Activated T-helper 2 cell treated with anti-CD3 and anti-CD28 coated beads, Interferon-gamma antibody, Interleukin-2, Interleukin-4, amounts not matched to agents 10 μg/mL and 5 μg/mL and 100 μg/mL, durations not matched to agents 14 hours and 24 hours and 36 hours (primary cell): ENCODE measurements at regions not wholly inside any gene's neighbourhood (a gene's known extent, or its start where the extent isn't known, plus 50 kb on each side); places are given as distances from the start of the nearest gene placed in this dataset.

Experiments
- DNase-seq: peaks from one replicate; pipeline ENCODE4 v3.0.0; 2021; ENCODE audit warnings: low spot score
- H3K27ac Mint-ChIP-seq: one replicate; pipeline ENCODE4 v1.8.0; 2021; ENCODE audit warnings: mixed read lengths
- H3K27me3 Mint-ChIP-seq: one replicate; pipeline ENCODE4 v1.8.0; 2021; ENCODE audit warnings: low read depth, mixed read lengths
- H3K36me3 Mint-ChIP-seq: one replicate; pipeline ENCODE4 v1.8.0; 2021; ENCODE audit warnings: low read depth, mixed read lengths
- H3K4me1 Mint-ChIP-seq: one replicate; pipeline ENCODE4 v1.8.0; 2021; ENCODE audit warnings: low read depth, mixed read lengths
- H3K4me3 Mint-ChIP-seq: one replicate; pipeline ENCODE4 v1.8.0; 2021; ENCODE audit warnings: low read depth, mild to moderate bottlenecking, moderate library complexity, mixed read lengths
- H3K9me3 Mint-ChIP-seq: one replicate; pipeline ENCODE4 v1.8.0; 2021; ENCODE audit warnings: mixed read lengths
- intact Hi-C: fragments of 100-400 bp; cut with micrococcal nuclease; formaldehyde crosslinking; loops from one replicate; pipeline ENCODE4 v1.15.1; 2023

GRCh38 chr1:87632232-87632631, 303.6 kb downstream of the LMO4 start:
- DNase-seq, result no peak
- Mint-ChIP-seq H3K27ac (no peak overlapping the region), H3K4me1 (no peaks in the 10 kb centered on the region), H3K36me3 (no peaks in the 10 kb centered on the region), H3K4me3 (no peak overlapping the region), H3K27me3 (no peaks in the 10 kb centered on the region), H3K9me3 (peaks cover 6% of the 10 kb centered on the region)
- intact Hi-C loops, result no loop called here

DNA sequence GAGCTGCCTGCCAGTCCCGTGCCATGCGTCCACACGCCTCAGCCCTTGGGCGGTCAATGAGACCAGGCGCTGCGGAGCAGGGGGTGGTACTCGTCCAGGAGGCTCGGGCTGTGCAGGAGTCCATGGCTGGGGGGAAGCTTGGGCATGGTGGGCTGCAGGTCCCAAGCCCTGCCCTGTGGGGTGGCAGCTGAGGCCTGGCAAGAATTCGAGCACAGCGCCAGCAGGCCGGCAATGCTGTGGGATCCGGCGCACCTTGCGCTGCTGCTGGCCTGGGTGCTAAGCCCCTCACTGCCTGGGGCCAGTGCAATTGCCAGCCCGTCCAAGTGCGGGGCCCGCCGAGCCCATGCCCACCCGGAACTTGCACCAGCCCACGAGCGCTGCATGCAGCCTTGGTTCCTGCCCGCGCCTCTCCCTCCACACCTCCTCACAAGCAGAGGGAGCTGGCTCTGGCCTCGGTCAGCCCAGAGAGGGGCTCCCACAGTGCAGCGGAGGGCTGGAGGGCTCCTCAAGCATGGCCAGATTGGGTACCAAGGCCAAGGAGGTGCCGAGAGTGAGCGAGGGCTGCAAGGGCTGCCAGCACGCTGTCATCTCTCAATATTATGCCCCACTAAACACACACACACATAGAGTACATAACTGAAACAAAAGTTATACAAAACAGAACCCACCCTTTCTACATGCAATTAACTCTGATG, 307.7 kb downstream of the LMO4 start:
- Mint-ChIP-seq H3K9me3 (peaks cover 6% of the 10 kb centered on the region), H3K36me3 (no peaks in the 10 kb centered on the region), H3K27ac (no peak overlapping the region), H3K4me1 (no peaks in the 10 kb centered on the region), H3K27me3 (no peaks in the 10 kb centered on the region), H3K4me3 (no peak overlapping the region)
- intact Hi-C loops, result no loop called here
- no peak for DNase-seq

DNA sequence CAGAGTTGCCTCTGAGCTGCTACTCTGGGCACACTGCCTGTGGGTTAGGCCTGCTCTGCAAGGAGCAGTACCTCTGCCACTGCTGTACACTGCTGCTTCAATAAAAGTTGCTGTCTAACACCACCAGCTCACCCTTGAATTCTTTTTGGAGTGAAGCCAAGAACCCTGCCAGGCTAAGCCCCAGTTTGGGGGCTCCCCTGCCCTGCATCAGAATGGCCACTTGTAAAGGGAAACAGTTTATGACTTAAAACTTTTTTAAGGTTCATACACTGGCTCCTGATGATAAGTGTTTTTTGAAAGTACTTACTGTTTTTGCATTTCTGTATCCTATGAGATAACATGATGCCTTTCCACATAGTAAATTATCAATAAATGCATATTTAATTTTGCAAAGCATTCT, 310.0 kb downstream of the LMO4 start:
- intact Hi-C loops, result no loop called here

GRCh38 chr1:87641996-87642395, 313.3 kb downstream of the LMO4 start:
- no peaks in the 10 kb centered on the region for H3K4me1 Mint-ChIP-seq
- H3K36me3 Mint-ChIP-seq, result no peaks in the 10 kb centered on the region
- H3K27me3 Mint-ChIP-seq, result no peaks in the 10 kb centered on the region
- no peaks in the 10 kb centered on the region for H3K9me3 Mint-ChIP-seq
- no peak overlapping the region for H3K4me3 Mint-ChIP-seq
- no peak overlapping the region for H3K27ac Mint-ChIP-seq
- no peak for DNase-seq
- intact Hi-C loops, result no loop called here

More for the DNA sequence above, 310.0 kb downstream of the LMO4 start:
- Mint-ChIP-seq H3K9me3 (peaks cover 5% of the 10 kb centered on the region), H3K4me3 (no peak overlapping the region), H3K4me1 (no peaks in the 10 kb centered on the region), H3K36me3 (no peaks in the 10 kb centered on the region), H3K27me3 (no peaks in the 10 kb centered on the region), H3K27ac (no peak overlapping the region)
- DNase-seq, result no peak

- Mint-ChIP-seq H3K27me3 (no peaks in the 10 kb centered on the region), H3K4me3 (no peak overlapping the region), H3K36me3 (no peaks in the 10 kb centered on the region), H3K9me3 (no peaks in the 10 kb centered on the region), H3K4me1 (no peaks in the 10 kb centered on the region), H3K27ac (no peak overlapping the region)
- DNase-seq, result no peak
- intact Hi-C loops, result no loop called here
These were observed 314.0 kb downstream of the LMO4 start for GRCh38 chr1:87642581-87643221.

DNA sequence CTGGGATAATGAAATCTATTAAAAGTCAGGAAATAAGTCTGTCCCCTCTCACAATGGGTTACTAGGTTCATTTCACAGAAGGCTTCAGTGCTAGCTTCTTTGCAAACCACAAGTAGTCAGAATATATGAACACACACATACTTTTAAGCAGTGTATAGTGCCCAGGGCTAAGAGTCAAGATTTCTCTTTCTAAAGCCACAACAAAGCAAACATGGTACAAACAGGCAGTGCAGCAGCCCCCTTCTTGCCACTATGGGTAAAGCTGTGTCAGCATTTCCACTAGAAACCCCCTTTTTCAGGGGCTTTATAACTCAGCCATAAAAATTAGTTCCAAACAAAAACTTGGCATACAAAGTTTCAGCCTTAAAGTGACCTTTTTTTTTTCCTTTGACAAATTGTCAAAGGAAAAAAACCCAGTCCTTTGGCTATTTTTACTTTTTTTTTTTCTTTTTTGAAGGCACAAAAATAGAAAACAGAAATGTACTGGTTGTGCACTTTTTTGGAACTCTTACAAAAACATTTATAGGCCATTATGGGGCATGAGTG, 315.4 kb downstream of the LMO4 start:
- no peak overlapping the region for H3K27ac Mint-ChIP-seq
- no peak overlapping the region for H3K4me3 Mint-ChIP-seq
- H3K9me3 Mint-ChIP-seq, result no peaks in the 10 kb centered on the region

DNA sequence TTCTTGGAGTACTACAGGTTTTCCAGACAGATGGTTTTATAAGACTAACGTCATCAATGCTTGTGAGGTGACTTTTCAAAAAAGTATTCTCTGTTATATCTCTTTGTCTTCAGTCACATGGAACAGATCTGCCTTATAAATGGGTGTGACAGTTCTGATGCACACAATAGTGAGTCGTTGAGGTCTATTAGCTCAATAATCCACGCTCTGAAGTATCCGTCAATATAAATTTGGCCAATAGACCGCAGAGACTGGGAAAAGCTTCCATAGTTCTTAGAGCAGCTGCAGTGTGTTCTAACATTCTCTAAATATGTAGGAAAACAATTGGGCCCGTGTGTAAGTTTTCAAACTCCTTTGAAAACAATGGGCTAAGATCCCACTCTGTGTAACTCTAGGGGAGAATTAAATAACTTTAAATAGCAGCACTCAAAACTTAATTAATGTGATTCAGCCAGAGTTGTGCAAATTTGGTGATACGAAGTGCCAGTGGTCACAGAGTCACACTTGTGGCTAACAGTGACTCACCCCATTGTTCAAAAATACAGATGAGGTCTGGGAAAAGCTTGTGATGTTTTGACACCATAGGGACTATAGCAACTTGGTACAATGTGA, 316.0 kb downstream of the LMO4 start:
- Mint-ChIP-seq H3K36me3 (no peaks in the 10 kb centered on the region), H3K27ac (no peak overlapping the region), H3K4me3 (no peak overlapping the region), H3K9me3 (no peaks in the 10 kb centered on the region), H3K27me3 (no peaks in the 10 kb centered on the region), H3K4me1 (no peaks in the 10 kb centered on the region)
- DNase-seq, result no peak
- intact Hi-C loops, result no loop called here

More for the DNA sequence above, 315.4 kb downstream of the LMO4 start:
- intact Hi-C loops, result no loop called here
- H3K4me1 Mint-ChIP-seq, result no peaks in the 10 kb centered on the region
- H3K27me3 Mint-ChIP-seq, result no peaks in the 10 kb centered on the region
- no peaks in the 10 kb centered on the region for H3K36me3 Mint-ChIP-seq
- DNase-seq, result no peak

DNA sequence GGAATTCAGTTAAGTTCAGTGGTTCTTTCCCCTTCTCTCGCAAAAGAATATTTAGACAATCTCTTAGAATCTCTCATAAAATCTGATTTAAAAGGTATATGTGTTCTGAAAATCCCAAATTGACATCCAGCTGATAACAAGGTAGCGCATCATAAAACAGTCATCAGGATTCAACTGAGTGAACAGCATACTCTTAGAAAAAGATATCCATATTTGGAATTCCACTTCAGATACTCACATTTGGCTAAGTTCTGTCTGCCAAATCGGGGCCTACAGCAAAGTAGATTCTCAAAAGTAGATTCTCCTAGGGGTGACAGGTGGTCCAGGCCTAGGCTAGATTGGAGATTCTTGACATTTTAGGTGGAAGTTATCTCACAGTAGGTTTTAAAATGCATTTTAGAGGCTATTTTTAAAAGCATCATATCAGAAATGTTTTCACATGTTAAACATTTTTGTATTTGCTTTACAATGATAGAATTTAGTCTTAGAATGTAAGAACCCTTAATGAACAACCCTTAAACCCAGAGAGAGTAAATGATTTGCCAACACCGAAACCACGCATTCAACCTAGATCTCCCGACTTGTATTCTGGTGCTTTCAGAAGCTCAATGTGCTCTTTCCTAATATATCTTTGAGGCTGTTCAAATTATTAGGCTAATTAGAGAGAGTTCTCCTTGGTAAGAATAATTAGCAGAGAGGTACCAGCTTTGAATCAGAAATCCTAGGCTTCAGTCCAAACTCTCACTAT, 318.9 kb downstream of the LMO4 start:
- Mint-ChIP-seq H3K4me3 (no peak overlapping the region), H3K9me3 (no peaks in the 10 kb centered on the region), H3K27ac (no peak overlapping the region), H3K27me3 (no peaks in the 10 kb centered on the region), H3K4me1 (no peaks in the 10 kb centered on the region), H3K36me3 (no peaks in the 10 kb centered on the region)
- intact Hi-C loops, result no loop called here
- no peak for DNase-seq

DNA sequence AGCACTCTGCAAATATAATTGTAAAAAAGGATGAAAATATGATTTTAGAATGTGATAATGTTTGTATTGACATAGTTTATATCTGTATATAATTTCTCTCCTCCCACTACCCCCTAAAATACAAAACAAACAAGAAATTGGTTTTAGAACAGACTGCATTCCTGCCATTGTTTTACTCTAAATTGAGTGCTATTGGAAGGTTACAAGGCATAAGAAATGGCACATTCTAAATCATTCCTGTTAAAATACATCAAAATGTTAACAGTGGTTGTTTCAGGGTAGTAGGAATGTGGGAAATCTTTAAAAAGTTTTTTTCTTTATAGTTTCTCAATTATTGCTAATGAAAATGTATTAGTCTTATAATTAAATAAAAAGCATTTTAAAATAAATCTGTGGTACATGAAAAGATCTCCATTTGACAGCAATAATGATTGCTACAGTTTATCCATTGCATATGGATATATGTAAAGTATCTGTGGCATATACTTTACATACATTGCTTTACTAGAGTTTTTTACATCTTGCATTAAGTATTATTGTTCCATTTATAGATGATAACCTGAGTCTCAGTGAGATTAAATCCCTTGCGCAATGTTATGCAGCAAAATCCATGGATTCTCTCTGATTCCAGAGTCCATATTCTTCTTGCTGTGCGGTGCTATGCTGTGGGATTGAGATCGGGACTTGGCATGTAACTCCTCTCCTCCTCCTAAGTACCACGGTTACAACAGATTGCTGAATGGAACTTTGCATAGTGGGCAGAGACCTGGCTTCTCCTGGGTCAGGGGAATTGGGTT, 319.8 kb downstream of the LMO4 start:
- no peak for DNase-seq
- Mint-ChIP-seq H3K9me3 (no peaks in the 10 kb centered on the region), H3K27ac (no peak overlapping the region), H3K36me3 (no peaks in the 10 kb centered on the region), H3K4me1 (no peaks in the 10 kb centered on the region), H3K27me3 (no peaks in the 10 kb centered on the region), H3K4me3 (no peak overlapping the region)
- intact Hi-C loops, result no loop called here

GRCh38 chr1:87650306-87650705, 321.6 kb downstream of the LMO4 start:
- H3K4me3 Mint-ChIP-seq, result no peak overlapping the region
- H3K27me3 Mint-ChIP-seq, result no peaks in the 10 kb centered on the region

DNA sequence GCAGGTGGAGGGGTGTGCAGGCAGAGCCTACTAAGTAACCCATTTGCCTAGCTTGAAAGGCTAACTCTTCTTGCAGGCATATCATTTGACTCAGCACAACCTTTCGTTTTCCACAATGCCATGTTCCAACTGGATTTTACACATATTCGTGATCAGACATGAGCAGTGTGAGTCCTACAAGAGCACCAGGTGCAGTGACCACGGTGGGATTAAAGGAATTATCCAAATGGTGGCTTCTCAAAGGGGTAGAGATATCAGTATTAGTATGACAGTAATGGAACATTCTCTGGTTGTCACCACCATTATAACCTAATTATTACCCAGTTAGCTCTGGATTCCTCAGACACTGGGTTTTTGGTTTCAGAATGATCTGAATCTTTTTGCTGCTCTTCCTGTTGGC, 323.5 kb downstream of the LMO4 start:
- H3K4me3 Mint-ChIP-seq, result no peak overlapping the region
- no peak overlapping the region for H3K27ac Mint-ChIP-seq
- intact Hi-C loops, result no loop called here
- H3K27me3 Mint-ChIP-seq, result no peaks in the 10 kb centered on the region
- no peak for DNase-seq
- no peaks in the 10 kb centered on the region for H3K9me3 Mint-ChIP-seq
- H3K36me3 Mint-ChIP-seq, result no peaks in the 10 kb centered on the region
- H3K4me1 Mint-ChIP-seq, result no peaks in the 10 kb centered on the region

More at GRCh38 chr1:87650306-87650705, 321.6 kb downstream of the LMO4 start:
- no peak overlapping the region for H3K27ac Mint-ChIP-seq
- H3K4me1 Mint-ChIP-seq, result no peaks in the 10 kb centered on the region
- intact Hi-C loops, result no loop called here
- no peaks in the 10 kb centered on the region for H3K36me3 Mint-ChIP-seq
- DNase-seq, result no peak
- H3K9me3 Mint-ChIP-seq, result no peaks in the 10 kb centered on the region

GRCh38 chr1:87665151-87665550, 336.5 kb downstream of the LMO4 start:
- Mint-ChIP-seq H3K4me1 (no peaks in the 10 kb centered on the region), H3K4me3 (no peak overlapping the region), H3K36me3 (no peaks in the 10 kb centered on the region), H3K9me3 (peaks cover 3% of the 10 kb centered on the region), H3K27me3 (no peaks in the 10 kb centered on the region), H3K27ac (no peak overlapping the region)
- intact Hi-C loops, result no loop called here
- DNase-seq, result no peak
